DMS153 (cell line): ENCODE measurements at regions not wholly inside any gene's neighbourhood (a gene's known extent, or its start where the extent isn't known, plus 50 kb on each side); places are given as distances from the start of the nearest gene placed in this dataset.

ENCODE experiments used
- DNase-seq: peaks from one replicate; lab custom pipeline; 2025; lab: John Stamatoyannopoulos, UW

DNA sequence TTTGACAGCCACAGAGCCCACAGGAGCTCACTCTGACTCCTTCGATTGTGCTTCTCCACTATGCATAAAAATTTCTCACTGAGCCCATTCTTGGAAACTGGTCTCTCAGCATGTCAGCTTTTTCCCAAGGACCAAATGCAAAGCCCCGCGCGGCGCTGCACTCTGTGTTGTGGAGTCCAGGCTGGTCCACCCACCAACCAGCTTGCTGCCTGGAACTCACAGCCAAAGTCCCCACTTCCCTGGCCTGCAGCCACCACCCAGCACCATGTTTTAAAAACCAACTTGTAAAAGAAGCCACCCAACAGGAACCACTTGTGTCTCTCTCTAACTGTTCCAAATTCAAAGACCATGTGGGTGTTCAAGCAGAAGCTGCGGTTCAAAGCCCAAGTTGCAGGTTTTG is 124.4 kb downstream of the SPATA19 start:
- no peak for DNase-seq

DNA sequence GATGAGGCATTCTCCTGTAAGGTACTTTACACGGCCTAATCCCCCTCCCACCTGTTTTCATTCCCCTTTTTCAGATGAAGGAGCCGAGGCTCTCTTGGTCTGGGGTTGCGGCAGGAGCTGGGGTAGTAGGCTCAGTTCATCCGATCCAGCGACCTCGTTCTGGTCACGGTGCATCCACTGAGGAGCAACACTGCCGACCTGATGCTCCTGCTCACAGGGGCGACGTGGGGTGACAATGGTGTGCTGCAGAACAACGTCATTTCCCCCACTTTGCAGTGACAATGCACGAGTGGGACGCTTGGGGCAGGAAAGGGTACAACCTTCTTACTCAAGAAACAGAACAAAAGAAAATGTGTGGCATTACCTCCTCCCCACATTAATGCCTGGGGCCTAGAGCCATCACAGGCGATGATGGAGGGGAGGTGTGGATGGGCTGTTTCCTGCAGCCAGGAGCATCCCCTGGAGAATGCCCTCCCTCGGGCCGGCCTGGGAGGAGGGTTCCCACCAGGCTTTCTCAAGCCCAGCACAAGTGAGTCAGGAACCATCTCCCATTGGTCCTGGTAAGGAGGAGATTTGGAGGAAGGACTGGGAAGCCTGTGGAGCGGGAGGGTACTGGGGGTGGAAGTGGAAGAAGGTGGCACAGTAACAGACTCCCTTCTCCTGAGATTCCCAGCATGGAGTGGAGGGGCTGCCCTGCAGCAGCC is 125.6 kb downstream of the SPATA19 start:
- DNase-seq = no peak

DNA sequence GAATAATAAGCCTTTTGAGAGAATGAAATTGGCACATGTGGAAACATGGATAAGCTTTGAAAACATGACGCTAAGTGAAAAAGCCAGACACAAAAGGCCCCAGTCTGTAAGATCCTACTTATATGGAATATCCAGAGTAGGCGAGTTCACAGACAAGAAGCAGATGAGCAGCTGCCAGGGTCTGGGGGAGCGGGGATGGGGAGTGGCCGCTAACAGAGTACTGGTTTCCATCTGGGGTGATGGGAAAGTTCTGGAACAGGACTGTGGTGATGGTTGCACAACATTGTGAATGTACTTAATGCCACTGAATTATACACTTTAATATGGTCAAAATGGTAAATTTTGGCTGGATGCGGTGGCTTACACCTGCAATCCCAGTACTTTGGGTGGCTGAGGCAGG is 126.5 kb downstream of the SPATA19 start:
- no peak for DNase-seq

DNA sequence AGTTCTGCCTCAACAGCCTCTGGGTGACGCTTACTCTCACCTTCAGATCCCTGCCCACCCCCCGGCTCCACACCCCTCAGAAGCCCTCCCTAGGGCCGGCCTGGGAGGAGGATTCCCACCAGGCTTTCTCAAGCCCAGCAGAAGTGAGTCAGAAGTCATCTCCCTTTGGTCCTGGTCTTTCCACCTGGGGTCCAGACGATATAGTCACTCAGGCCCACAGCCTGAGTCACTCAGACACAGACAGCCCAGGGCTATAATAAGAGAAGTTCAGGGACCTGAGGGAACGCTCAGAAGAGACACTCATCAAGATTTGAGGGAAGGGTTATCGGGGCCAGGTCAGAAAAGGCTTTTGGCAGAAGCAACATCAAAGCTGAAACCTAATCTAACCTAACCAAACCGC is 127.1 kb downstream of the SPATA19 start:
- DNase-seq = no peak

DNA sequence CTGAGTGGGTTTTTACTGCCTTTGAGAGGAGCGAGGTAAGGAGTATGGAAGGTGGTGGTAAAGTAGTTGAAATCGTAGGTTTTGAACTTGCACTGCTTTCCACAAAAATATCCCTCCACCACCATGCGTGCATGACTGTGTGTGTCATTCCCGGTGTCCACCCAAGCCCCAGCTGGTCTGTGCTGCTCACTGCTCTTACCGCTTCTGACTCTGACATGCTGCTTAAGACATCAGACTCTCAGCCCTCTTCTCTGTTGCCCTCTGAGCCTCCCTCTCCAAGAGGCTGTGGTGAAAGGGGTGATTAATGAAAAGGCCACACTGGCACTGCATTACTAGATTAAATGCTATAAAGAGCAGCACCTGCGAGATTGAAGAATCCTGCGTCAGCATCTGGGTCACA is 128.7 kb downstream of the SPATA19 start:
- DNase-seq = no peak

DNA sequence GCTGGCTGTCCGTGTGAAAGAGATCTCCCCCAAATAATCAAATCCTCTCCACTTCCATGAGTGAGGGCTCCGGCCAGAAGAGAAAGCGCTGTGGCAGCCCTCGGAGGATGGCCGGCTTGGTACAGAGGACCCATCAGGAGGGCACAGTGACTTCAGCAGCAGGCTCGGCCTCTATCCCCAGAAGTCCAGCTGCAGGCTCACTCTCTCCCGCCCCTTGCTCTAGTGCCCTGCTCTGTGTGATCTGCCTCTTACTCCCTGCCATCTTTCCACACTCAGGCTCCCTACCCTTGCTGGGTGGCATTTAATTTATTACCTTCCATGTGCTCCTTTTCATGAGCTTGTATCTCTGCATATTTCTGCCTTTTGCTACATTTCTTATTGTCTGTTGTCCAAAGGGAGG is 129.7 kb downstream of the SPATA19 start:
- no peak for DNase-seq

DNA sequence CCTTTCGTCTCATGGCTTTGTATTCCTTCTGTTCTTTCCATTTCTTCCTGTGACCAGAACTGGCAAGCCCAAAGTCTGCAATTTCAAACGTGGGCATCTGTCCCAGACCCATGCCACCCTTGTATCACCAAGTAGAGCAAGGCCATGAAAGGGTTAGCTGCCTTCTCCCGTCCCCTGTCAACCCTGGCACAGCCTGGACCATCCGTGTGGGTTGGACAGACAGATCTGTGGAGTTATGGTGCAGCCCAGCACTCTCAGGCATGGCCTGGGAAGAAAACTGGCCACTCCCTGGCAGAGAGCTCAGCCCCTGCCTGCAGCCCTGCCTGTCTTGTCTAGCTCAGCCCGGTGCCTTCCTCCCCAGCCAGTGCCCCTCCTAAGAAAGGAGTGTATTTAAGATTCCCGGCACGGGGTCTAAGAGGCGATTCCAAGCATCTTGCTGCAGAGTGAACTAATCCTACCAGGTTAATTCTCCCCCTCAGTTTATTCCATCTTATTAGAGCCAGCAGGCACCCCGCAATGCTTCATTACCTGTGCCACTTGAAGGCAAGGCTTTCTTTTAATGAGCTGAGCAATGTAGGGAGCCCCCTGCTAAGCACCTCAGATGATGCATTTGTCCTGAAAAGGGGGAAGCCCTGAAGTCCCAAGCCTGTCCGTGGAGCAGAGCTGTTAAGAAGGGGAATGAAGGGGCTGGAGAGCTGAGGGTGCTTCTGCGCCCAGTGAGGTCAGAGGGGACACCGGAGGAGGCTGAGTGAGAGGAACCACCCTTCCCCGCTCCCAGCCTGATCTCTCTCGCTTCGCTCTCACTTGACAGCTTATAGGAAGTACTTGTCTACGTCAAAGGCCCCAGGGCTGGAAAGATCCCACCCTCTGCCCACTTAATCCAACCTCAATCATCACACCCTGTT is 130.6 kb downstream of the SPATA19 start:
- DNase-seq = no peak

DNA sequence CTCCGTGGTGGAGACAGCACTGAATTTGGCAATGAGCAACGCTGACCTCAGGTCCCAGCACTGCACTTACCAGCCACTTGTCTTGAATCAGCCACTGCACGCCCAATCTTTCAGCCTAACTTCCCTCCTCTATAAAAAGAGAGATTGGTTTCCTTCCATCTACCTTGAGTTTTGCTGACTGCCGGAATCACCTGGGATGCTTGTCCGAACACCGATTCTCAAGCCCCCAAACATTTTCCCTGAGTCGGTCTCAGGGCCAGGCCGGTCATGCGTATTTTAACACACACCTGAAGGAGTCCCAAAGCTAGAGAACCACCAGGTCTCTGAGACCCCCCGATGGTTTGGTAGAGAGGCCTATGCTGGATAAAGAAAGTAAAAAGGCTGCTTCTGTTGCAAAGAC is 131.5 kb downstream of the SPATA19 start:
- no peak for DNase-seq

DNA sequence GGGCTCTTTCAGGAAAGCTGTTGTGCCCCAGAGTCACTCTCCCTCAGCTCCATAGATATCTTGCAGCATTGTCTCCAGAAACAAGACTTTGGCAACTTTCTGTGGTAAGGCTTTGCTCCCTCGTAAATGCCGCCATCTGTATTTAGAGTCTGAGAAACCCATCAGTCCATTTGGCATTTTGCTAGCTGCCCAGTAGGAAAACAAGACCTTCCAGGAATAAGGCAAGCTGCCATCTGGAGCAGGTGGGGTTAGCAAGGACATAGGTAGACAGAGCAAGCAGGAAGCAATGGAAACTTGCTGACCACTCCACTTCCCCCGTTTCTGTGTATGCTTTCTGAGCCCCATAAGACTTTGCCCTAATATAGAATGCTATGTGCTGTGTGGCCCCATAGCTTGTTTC is 131.9 kb downstream of the SPATA19 start:
- DNase-seq = no peak

DNA sequence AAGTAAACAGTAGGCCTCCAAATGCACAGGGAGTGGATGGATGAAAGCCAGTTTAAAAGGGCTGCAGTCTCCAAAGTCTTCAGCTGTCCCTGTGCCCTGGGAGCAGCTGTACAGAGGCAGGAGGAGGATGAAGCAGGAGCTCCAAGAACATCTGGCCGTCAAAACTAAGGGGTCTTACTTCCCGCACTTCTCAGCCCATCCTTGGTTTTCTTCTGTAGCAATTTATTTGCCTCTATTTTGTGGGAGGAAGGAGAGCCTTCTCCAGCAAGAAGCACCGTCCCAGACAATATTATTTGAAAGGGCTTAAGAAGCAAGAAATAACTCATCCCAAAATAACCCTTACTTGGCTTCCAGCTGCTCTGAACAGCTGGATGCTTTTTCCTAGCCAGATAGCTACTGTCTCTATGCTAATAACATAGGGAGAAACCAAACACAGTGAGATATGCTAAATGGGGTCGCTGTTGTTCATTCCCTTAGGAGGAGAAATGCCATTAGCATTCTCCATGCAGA is 133.2 kb downstream of the SPATA19 start:
- no peak for DNase-seq

DNA sequence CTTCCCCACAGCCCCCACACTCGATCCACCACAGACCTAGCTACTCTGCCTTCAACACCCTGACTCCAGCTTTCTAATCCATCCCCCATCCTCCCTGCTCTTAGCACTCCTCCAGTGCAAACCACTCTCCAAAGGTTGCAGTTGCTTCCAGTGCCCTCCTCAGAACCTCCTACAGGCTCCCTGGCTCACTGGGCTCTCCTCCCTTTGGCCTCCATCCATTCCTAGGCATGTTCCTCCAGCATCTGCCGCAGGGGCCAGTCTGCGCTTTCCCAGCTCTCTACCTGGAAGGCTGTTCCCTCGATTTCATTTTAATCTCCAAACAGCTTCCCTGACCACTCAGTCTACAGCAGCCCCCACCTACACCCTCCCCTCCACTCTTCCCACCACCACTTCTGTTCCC is 133.8 kb downstream of the SPATA19 start:
- no peak for DNase-seq

DNA sequence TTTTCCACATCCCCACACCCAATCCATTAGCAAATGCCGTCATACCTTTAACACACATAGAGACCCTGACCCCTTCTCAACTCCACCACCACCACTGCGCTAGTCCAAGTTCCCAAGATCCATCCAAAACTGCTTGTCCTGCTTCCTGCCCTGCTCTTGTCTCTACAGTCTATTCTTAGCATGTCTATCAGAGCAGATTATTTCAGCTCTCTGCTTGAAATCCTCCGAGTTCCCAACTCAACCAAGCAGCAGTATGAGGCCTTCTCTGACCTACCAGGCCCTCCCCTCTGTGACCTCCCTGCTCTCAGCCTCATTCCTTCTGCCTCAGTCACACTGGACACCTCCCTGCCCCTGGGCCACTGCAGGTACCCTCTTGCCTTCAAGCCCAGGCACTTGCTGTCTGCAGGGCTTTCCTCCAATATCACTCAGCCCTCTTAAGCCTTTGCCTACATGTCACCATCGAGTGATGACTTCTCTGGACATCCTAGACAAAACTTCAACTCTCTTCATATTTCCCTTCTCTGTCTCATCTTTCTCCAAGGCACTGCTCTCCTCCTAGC is 134.6 kb downstream of the SPATA19 start:
- no peak for DNase-seq

DNA sequence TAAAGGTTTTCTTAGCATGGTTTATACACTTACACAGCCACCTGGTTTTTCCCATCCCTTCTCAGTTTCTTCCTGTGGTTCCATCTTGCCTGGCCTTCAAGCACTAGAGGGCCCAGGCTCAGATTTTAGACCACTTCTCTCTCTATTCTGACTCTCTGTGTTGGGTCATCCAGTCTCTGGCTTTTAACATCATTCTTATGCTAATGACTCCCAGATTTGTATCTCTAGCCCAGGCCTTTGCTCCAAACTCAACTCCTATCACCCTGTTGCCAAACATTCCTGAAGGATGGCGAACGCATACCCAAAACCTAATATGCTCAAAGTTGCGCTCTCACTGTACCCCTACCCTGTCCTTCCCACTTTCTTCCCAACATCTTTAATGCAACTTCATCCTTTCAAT is 135.1 kb downstream of the SPATA19 start:
- DNase-seq = no peak

DNA sequence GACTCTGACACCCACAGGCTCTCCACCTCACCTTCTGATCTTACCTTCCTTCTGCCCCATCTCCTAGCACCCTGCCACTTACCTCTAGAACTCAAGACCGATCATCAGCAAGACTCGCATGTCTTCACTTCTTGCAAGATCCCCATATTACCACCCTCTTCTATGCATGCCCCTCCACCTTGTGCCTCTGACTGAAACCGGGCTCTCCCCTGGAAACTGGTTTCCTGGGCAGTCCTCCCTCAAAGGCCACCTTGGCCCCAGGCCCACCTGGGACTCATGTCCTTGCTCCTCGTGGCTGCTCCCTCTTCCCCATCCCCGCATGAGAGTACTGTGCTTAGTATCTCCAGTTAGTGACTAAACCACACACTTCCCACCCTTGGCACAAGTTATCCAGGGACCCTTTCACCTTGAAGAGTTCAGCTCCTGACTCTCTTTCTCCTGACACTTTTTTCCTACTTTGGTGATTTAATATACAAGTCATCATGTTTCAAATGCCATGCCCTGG is 136.7 kb downstream of the SPATA19 start:
- no peak for DNase-seq

DNA sequence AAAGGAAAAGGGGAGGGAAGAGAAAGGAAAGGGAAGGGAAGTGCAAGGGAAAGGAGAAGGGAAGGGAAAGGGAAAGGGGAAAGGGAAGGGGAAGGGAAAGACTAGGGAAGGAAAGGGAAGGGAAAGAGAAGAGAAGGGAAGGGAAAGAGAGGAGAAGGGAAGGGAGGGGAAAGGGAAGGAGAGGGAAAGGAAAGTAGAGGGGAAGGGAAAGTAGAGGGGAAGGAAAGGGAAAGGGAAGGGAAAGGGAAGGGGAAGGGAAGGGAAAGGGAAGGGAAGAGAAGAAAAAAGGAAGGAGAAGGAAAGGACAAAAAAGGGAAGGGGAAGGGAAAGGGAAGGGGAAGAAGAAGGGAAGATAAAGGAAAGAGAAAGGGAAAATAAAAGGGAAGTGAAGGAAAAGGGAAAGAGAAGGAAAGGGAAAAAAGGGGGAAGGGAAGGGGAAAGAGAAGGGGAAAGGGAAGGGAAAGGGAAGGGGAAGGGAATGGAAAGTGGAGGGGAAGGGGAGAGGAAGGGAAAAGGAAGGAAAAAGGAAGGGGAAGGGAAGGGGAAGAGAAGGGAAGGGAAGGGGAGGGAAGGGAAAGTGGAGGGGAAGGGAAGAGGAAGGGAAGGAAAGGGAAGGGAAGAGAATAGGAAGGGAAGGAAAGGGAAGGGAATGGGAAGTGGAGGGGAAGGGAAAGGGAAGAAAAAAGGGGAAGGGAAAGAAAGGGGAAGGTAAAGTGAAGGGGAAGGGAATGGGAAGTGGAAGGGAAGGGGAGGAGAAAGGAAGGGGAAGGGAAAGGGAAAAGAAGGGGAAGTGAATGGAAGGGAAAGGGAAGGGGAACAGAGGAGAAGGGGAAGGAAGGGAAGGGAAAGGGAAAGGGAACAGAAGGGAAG is 138.2 kb downstream of the SPATA19 start:
- no peak for DNase-seq

DNA sequence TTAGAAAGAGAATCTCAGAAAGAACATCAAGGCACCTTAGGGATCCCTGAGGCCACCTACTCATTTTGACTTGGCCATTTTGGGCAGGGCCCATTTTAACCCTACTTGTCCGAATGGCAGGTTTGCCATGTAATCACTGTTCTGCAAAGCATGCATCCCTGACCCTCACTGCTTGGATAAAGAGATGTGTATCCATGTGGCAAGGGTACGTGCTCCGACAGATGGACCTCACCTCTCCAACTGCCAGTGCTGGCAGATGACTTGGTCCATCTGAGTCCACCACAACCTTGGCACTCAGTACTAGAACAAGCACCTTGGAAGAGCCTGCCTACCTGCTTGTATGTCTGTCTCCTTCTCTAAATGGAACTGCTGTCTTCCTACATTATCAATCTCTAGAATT is 139.4 kb downstream of the SPATA19 start:
- DNase-seq = no peak

DNA sequence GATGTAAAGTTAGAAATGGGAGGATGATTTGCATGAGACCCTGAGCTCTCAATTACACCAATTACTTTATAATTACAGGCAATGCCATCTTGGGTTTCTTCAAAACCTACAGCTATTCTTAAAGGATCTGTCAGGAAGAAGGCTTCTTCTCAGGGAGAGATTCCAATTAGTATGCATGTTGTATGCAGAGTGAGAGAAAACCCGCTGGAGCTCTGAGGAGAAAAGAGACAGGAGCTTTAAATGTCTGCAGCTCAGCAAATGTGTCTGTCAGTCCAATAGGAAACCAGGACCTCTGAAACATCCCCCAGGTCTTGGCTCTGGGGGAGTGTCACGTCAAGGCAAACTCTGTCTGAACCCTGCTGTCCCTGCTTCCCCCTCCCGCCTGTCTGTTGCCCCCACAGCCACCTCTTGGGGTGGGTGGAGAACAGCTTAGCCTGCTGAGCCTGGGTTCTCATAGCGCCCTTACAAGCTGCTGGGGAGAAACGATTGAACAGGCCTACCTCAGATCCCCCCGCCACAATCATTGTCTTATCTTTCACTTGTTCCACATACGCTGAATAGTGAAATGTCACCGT is 140.2 kb downstream of the SPATA19 start:
- DNase-seq = no peak

DNA sequence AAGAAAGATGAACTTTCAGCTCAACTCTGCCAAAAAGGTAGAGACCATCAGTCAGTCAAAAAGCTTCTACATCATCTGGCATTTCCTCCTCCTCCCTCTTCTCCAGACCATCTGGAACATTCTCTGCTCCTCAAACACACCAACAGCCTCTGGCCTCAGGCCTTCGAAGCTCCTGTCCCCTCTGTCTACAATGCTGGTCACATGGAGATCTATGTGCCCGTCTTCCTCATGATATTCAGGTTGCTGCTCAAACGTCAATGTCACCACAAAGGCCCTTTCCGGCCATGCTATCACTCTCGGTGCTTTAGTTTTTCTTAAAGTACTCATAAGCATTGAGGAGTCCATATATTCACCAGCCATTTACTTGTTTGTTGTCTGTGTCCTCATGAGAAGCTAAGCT is 146.2 kb downstream of the SPATA19 start:
- DNase-seq = no peak

DNA sequence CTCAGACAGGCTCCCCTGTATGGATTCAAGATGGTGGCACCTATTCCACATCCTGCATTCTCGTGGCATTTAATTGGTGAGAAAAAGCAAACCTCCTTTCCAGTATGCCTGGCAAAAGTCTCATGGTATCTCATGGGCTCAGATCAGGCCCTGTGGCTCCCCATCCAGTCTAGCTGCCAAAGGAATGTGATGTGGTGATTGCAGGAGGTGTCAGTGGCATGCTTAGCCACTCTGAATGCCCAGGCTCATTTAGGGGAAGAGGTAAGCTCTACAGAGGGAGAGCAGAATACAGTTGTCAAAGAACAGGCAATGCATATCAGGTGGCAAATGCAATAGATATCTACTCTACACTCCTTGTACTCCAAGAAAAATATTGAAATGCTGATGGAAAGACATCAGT is 146.7 kb downstream of the SPATA19 start:
- DNase-seq = no peak

DNA sequence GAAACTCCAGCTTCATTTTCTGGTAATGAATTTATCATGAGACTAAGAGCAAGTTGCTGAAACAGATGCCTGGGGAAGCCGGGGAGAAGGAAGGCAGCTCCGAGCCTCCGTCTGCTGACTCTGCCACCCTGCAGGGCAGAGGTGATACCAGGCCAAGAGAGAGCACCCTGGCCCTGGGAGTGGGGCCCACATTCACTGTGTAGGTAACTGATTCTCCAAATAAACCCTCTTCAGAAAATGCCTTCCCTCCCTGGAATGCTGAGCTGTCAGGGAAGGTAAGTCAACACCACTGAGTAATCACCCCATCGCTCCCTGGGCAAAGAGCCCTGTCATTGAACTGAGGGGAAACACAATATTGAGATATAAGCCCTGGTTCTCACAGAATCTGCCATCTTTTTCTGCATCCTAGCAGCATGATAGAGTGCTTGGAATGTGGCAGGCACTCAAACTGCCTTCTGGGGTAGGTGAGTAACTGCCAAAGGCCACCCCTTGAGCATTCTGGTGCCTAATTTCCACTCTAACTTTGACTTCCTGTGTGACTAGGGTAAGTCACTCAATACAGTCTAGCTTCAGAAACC is 147.6 kb downstream of the SPATA19 start:
- no peak for DNase-seq

DNA sequence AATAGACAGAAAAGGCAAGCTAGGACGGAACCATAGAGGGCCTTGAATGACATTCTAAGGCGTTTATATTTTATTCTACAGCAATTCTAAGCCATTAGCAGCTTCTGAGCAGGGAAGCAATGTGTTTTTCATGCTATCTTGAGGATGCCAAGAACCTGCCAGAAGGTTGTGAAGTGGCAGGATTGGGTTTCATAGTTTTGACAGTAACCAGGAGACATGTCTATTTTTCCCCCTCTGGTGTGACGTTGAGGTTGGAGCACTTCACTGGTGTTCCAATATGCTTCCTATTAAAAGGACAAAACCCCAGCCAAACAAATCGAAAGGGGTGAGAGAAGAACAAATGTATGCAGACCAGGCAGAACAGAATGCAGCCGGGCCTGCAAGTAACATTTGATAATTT is 148.2 kb downstream of the SPATA19 start:
- DNase-seq = peak; percentile 32
